GM23338 (cell line): ENCODE measurements at regions not wholly inside any gene's neighbourhood (a gene's known extent, or its start where the extent isn't known, plus 50 kb on each side); places are given as distances from the start of the nearest gene placed in this dataset.

ENCODE experiments used
- ATAC-seq: fragments of 200-7000 bp; cut with Tn5 transposase; 3 replicates; pipeline ENCODE4 v1.9.1; 2020
- DNase-seq: peaks from one replicate; pipeline ENCODE4 v3.0.0-alpha.2; 2015; ENCODE audit warnings: low spot score
- H2AFZ ChIP-seq: fragments of 200-600 bp; sonication (generic); 2 replicates; pipeline ENCODE4 v1.8.0; 2016; ENCODE audit warnings: antibody characterized with exemption, mild to moderate bottlenecking, moderate library complexity
- H3F3A ChIP-seq: fragments of 200-600 bp; sonication (generic); replicated peaks from 2 replicates; pipeline ENCODE4 v1.8.0; 2017; ENCODE audit warnings: antibody characterized with exemption, mixed run types, low read depth
- H3K27ac ChIP-seq: fragments of 200-600 bp; sonication (generic); 2 replicates; pipeline ENCODE4 v1.6.1; 2016; ENCODE audit warnings: low read depth
- H3K27me3 ChIP-seq: fragments of 200-600 bp; sonication (generic); 2 replicates; pipeline ENCODE4 v1.8.0; 2016; ENCODE audit warnings: mild to moderate bottlenecking, mixed run types, moderate library complexity; ENCODE audit not compliant: insufficient read depth
- H3K36me3 ChIP-seq: fragments of 200-600 bp; sonication (generic); 2 replicates; pipeline ENCODE4 v1.8.0; 2016; ENCODE audit warnings: mild to moderate bottlenecking; ENCODE audit not compliant: insufficient read depth
- H3K4me1 ChIP-seq: fragments of 200-600 bp; sonication (generic); 2 replicates; pipeline ENCODE4 v1.8.0; 2016; ENCODE audit warnings: mild to moderate bottlenecking, moderate library complexity; ENCODE audit not compliant: insufficient read depth
- H3K4me2 ChIP-seq: fragments of 200-600 bp; sonication (generic); 2 replicates; pipeline ENCODE4 v1.7.1; 2017; ENCODE audit warnings: mixed run types
- H3K4me3 ChIP-seq: fragments of 200-600 bp; sonication (generic); 2 replicates; pipeline ENCODE4 v1.6.1; 2016; ENCODE audit warnings: mixed run types
- H3K79me2 ChIP-seq: fragments of 200-600 bp; sonication (generic); replicated peaks from 2 replicates; pipeline ENCODE4 v1.8.0; 2017; ENCODE audit warnings: mild to moderate bottlenecking; ENCODE audit not compliant: insufficient read depth
- H3K9me2 ChIP-seq: fragments of 200-600 bp; sonication (generic); 2 replicates; pipeline ENCODE4 v1.8.0; 2017; ENCODE audit not compliant: insufficient read depth
- H4K20me1 ChIP-seq: fragments of 200-600 bp; sonication (generic); replicated peaks from 2 replicates; pipeline ENCODE4 v1.8.0; 2017; ENCODE audit warnings: mild to moderate bottlenecking; ENCODE audit not compliant: insufficient read depth
- H3K27ac Mint-ChIP-seq: 2 replicates; pipeline ENCODE4 v1.8.0; 2020; ENCODE audit warnings: inconsistent platforms, mild to moderate bottlenecking, moderate library complexity, mixed read lengths
- H3K27me3 Mint-ChIP-seq: 3 replicates; pipeline ENCODE4 v1.8.0; 2022; ENCODE audit warnings: low read depth, mild to moderate bottlenecking, moderate library complexity, mixed read lengths, inconsistent platforms; ENCODE audit not compliant: insufficient read depth, poor library complexity
- H3K36me3 Mint-ChIP-seq: 3 replicates; pipeline ENCODE4 v1.8.0; 2021; ENCODE audit warnings: low read depth, mild to moderate bottlenecking, inconsistent platforms, moderate library complexity, mixed read lengths
- H3K4me1 Mint-ChIP-seq: 3 replicates; pipeline ENCODE4 v1.8.0; 2020; ENCODE audit warnings: mild to moderate bottlenecking, inconsistent platforms, mixed read lengths
- H3K4me3 Mint-ChIP-seq: 3 replicates; pipeline ENCODE4 v1.8.0; 2021; ENCODE audit warnings: moderate library complexity, mild to moderate bottlenecking, inconsistent platforms, mixed read lengths
- H3K9me3 Mint-ChIP-seq: 3 replicates; pipeline ENCODE4 v1.8.0; 2020; ENCODE audit warnings: moderate library complexity, mild to moderate bottlenecking, inconsistent platforms, mixed read lengths
- EZH2 ChIP-seq: fragments of 200-600 bp; sonication (generic); IDR thresholded peaks from one replicate; pipeline ENCODE4 v1.8.0; 2017; ENCODE audit warnings: antibody characterized with exemption, mild to moderate bottlenecking, low read depth; ENCODE audit not compliant: unreplicated experiment
- EZH2phosphoT487 ChIP-seq: fragments of 200-600 bp; sonication (generic); IDR thresholded peaks from one replicate; pipeline ENCODE4 v1.8.1; 2018; ENCODE audit warnings: antibody characterized with exemption; ENCODE audit not compliant: unreplicated experiment
- JUNB ChIP-seq: IDR thresholded peaks from one replicate; pipeline ENCODE4 v1.6.1; 2016; ENCODE audit warnings: antibody characterized with exemption; ENCODE audit not compliant: unreplicated experiment
- NANOG ChIP-seq: IDR thresholded peaks from 2 replicates; pipeline ENCODE4 v1.6.1; 2016; ENCODE audit warnings: antibody characterized with exemption, borderline replicate concordance
- ZNF114 ChIP-seq: fragments of 250-450 bp; sonication (Bioruptor Pico); IDR thresholded peaks from 2 replicates; pipeline ENCODE4 v1.5.0; 2020; ENCODE audit warnings: mild to moderate bottlenecking, moderate library complexity
- ZNF331 ChIP-seq: fragments of 250-450 bp; sonication (Bioruptor Pico); IDR thresholded peaks from 2 replicates; pipeline ENCODE4 v1.5.0; 2020; ENCODE audit warnings: low read depth, mild to moderate bottlenecking, moderate library complexity
- TF ChIP-seq, protein P1 (sequence below): IDR thresholded peaks from one replicate; pipeline ENCODE4 v1.6.1; 2018; ENCODE audit warnings: antibody characterized with exemption; ENCODE audit not compliant: unreplicated experiment

- TF ChIP-seq, protein P1, sequence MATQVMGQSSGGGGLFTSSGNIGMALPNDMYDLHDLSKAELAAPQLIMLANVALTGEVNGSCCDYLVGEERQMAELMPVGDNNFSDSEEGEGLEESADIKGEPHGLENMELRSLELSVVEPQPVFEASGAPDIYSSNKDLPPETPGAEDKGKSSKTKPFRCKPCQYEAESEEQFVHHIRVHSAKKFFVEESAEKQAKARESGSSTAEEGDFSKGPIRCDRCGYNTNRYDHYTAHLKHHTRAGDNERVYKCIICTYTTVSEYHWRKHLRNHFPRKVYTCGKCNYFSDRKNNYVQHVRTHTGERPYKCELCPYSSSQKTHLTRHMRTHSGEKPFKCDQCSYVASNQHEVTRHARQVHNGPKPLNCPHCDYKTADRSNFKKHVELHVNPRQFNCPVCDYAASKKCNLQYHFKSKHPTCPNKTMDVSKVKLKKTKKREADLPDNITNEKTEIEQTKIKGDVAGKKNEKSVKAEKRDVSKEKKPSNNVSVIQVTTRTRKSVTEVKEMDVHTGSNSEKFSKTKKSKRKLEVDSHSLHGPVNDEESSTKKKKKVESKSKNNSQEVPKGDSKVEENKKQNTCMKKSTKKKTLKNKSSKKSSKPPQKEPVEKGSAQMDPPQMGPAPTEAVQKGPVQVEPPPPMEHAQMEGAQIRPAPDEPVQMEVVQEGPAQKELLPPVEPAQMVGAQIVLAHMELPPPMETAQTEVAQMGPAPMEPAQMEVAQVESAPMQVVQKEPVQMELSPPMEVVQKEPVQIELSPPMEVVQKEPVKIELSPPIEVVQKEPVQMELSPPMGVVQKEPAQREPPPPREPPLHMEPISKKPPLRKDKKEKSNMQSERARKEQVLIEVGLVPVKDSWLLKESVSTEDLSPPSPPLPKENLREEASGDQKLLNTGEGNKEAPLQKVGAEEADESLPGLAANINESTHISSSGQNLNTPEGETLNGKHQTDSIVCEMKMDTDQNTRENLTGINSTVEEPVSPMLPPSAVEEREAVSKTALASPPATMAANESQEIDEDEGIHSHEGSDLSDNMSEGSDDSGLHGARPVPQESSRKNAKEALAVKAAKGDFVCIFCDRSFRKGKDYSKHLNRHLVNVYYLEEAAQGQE, result no peak
- no peak for TF ChIP-seq JUNB
- no peak for TF ChIP-seq EZH2
- TF ChIP-seq ZNF114 (CRISPR knock-in tag), result no peak
- no peak for TF ChIP-seq NANOG
- TF ChIP-seq ZNF331, result no peak
Measured at GRCh38 chr4:184329659-184330400, 112.2 kb upstream of the ENPP6 start (continued).

DNA sequence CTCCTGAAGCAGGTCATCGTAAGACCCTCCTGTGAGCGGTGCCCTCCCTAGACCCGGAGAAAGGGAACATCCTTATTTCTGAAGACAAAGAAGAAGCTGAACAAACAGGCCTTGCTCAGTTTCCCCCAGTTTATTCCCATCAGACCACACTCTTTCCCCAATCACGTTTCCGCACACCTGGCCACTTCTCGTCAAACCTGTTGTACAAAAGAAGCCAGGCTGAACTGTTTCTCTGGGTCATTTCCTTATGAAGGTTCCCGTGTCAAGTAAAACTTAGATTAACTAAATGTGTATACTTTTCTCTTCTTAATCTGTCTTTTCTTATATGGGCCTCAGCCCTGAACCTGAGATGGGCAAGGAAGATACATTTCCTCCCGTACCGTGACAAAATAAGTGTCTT, 111.6 kb upstream of the ENPP6 start:
- TF ChIP-seq EZH2, result no peak
- TF ChIP-seq, protein P1, result no peak
- TF ChIP-seq EZH2phosphoT487, result no peak
- H3K4me3 ChIP-seq, result no peak overlapping the region
- no peak overlapping the region for H3K4me3 Mint-ChIP-seq
- H3K4me1 Mint-ChIP-seq, result peaks cover 12% of the 10 kb centered on the region; the same call in 2 of the 3 replicates
- peaks cover 5% of the 10 kb centered on the region; the same call in 2 of the 3 replicates for H3K36me3 Mint-ChIP-seq
- H3K4me2 ChIP-seq, result no peak overlapping the region
- no peaks in the 10 kb centered on the region for H3K79me2 ChIP-seq
- H3K27ac ChIP-seq, result no peak overlapping the region
- no peaks in the 10 kb centered on the region; the same call in 1 of the 2 replicates for H3K9me2 ChIP-seq
- H3K9me3 Mint-ChIP-seq, result peaks cover 15% of the 10 kb centered on the region; the same call in 2 of the 3 replicates
- no peaks in the 10 kb centered on the region for H3K27me3 ChIP-seq
- no peaks in the 10 kb centered on the region for H4K20me1 ChIP-seq
- H2AFZ ChIP-seq, result no peak overlapping the region
- no peaks in the 10 kb centered on the region for H3K36me3 ChIP-seq
- DNase-seq, result no peak
- H3F3A ChIP-seq, result no peaks in the 10 kb centered on the region
- no peak for ATAC-seq
- no peak overlapping the region for H3K27ac Mint-ChIP-seq
- peaks cover 2% of the 10 kb centered on the region for H3K27me3 Mint-ChIP-seq
- no peaks in the 10 kb centered on the region for H3K4me1 ChIP-seq
